ENCODE measurements at regions not wholly inside any gene's neighbourhood (a gene's known extent, or its start where the extent isn't known, plus 50 kb on each side); places are given as distances from the start of the nearest gene placed in this dataset.
"Not testable (repeated sequence)": the region's sequence is repeated elsewhere in the genome, so short reads cannot be mapped to it uniquely, and the experiment has no call there.

- DNase-seq (ENCODE audit: low spot score): no peak
Measured at GRCh38 chr2:124967325-124967724, 942.2 kb downstream of the CNTNAP5 start.

DNA sequence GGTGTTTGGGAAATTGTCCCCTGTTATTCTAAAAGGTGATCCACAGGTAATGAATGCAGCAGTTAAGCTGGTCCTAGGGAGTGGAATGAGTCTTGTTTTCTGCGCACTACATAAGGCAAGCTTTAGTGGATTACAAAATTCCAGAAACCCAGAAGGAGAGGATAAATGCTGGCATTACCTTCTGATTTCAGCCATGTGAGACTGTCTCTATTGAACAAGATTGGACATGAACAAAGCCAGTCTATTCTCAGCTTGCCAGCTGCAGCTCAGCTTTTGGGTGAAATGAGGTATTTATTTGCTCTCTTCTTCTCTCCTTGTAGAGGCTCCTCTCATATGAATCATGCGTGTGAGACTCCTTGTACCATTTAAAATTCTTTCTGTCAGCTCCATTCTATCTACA is 944.9 kb downstream of the CNTNAP5 start:
- DNase-seq (ENCODE audit: low spot score): no peak

GRCh38 chr2:124973396-124973795 is 948.3 kb downstream of the CNTNAP5 start:
- no peak for DNase-seq (ENCODE audit: low spot score)

DNA sequence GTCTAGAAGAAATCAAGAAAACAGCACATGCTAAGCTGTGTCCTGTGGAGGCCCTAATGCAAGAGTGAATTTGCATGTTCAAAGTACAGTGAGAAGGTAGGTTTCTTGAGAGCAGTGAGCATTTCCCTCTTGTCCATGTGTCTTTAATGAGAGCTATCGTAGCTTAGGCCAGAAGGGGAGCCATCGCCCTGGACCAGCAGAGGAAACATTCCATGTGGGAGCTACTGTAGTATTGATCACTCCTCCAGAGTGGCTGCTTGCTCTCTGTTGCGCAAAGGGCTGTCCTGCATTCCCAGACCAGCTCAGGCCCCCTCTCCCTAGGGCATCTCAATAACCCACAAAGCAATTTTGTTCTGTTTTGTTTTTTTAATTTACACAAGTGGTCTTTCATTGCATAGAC is 950.1 kb downstream of the CNTNAP5 start:
- DNase-seq (ENCODE audit: low spot score): no peak

DNA sequence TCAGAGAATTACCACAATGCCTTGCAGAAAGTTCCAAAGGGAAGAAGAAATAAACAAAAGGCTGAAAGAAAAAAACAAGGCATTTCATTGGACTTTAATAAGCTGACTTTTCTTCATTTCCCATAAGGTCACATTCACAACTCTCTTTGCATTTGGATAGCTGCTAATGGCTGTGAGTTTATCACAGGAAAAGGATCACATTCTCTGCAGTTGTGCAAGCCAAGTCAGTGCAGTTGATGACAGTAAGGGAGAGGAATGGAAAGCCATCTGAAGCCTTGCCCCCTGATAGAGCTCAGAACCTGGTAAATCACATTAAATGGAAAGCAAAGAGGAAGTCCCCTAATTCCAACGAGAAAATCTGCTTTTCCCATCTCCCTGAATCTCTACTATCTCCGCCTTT is 950.6 kb downstream of the CNTNAP5 start:
- DNase-seq (ENCODE audit: low spot score): no peak

DNA sequence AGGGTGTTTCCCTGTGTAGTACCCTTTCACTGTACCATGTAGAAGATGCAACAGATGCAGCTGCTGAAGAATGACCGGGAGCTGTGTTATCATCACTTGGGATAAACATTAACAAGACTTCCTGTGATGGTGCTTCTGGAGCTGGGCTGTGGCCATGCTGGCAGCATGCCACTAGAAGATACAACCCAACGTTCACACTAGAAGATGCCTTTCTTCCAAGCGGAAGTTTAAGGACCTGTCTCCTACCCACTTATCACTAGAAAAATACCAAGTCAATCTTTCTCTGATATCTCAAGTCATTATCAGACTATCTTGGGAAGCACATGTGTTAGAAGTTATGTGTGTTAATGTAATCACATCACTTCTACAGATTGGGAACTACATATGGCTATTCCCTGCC is 953.5 kb downstream of the CNTNAP5 start:
- no peak for DNase-seq (ENCODE audit: low spot score)

DNA sequence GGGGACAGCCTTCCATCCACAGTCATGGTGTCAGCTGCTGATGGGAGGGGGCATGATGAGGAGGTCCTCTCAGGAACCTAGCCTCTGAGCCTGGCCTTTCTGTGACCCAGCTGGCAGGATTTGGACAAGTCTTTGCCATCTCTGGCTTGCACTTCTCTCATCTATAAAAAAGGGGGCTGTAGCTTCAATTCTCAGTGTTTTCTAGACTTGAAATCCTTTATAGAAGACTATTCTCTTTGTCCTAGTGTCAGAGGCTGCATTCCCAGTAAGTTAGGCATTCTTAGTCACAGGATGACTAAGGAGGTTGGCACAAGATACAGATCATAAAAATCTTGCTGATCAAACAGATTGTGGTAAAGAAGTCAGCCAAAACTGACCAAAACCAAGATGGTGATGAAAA is 958.5 kb downstream of the CNTNAP5 start:
- no peak for DNase-seq (ENCODE audit: low spot score)

DNA sequence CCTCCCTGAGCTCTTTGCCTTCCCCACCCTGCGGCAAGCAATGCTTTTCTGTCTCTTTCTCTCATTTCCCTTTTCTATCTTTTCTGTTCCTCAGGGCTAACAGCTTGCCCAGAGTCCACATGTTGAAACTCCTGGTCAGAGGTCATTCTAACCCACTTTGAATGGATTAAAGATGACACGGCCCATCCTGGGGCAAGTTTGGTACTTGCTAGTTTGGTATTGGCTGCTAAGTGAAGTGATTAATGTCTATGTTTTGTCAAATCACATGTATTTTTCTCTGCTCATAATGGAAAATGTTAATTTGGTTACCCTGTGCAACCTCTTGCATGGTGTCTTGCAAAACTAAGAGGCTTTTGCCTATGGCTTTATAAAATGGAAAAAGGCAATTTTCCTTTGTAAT is 960.2 kb downstream of the CNTNAP5 start:
- no peak for DNase-seq (ENCODE audit: low spot score)

DNA sequence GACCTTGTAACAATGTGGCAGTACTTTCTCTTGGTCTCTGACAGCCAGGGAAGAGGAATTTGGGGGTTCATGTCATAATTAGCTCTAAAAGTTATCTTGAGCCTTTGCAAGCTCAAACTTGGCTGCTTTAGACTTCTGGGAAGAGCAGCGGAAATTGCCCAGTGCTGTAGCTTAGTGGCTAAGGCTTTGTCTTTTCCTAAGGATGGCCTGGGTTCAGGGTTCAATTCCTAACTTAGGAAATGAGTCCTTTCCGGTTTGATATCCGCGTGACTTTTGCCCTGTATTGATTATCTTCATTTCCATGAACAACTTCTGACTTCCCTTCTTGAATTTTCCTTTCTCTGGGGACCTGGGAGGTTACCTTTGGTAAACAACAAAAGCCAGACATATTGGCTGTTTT is 961.0 kb downstream of the CNTNAP5 start:
- DNase-seq (ENCODE audit: low spot score): no peak

- not testable (repeated sequence) for DNase-seq (ENCODE audit: low spot score)
Measured at GRCh38 chr2:124986870-124987269, 961.8 kb downstream of the CNTNAP5 start.

DNA sequence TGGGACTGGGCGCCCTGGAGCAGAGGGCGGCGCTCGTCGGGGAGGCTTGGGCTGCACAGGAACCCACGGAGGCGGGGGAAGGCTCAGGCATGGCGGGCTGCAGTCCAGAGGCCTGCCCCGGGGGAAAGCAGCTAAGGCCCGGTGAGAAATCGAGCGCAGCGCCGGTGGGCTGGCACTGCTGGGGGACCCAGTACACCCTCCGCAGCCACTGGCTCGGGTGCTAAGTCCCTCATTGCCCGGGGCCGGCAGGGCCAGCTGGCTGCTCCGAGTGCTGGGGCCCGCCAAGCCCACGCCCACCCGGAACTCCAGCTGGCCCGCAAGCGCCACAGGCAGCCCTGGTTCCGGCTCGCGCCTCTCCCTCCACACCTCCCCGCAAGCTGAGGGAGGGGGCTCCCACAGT is 962.3 kb downstream of the CNTNAP5 start:
- not testable (repeated sequence) for DNase-seq (ENCODE audit: low spot score)

GRCh38 chr2:124988111-124988510 is 963.0 kb downstream of the CNTNAP5 start:
- no peak for DNase-seq (ENCODE audit: low spot score)

DNA sequence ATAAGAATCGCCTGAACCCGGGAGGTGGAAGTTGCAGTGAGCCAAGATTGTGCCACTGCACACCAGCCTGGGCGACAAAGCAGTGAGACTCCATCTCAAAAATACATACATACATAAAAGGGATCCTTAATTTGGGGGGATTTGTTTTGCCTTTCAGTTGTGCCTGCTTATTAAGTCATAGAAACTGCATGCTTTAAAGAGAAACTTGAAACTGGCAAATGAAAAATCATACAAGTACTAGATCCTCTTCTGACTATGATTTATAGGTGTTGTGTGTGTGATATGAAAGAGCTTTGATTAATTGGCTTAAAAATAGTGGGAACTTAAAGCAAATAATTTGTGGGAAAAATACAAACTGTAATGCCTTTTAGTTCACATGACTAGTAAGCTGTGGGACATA is 963.7 kb downstream of the CNTNAP5 start:
- DNase-seq (ENCODE audit: low spot score): no peak

DNA sequence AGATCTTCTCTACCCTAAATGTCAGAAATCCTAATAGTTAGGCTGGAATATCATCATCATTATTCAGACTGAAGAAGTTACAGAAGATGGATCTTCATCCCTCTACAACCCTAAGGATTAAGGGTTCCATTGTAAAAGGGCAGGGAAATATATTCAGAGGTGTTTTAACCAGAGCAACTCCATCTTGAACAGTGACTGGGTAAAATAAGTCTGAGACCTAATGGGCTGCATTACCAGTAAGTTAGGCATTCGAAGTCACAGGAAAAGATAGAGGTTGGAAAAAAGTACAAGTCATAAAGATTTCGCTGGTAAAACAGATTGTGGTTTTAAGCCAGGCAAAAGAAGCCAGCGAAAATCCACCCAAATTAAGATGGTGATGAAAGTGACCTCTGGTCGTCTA is 968.7 kb downstream of the CNTNAP5 start:
- no peak for DNase-seq (ENCODE audit: low spot score)

GRCh38 chr2:124995185-124995912 is 970.3 kb downstream of the CNTNAP5 start:
- no peak for DNase-seq (ENCODE audit: low spot score)

GRCh38 chr2:124996406-124996805 is 971.3 kb downstream of the CNTNAP5 start:
- no peak for DNase-seq (ENCODE audit: low spot score)

DNA sequence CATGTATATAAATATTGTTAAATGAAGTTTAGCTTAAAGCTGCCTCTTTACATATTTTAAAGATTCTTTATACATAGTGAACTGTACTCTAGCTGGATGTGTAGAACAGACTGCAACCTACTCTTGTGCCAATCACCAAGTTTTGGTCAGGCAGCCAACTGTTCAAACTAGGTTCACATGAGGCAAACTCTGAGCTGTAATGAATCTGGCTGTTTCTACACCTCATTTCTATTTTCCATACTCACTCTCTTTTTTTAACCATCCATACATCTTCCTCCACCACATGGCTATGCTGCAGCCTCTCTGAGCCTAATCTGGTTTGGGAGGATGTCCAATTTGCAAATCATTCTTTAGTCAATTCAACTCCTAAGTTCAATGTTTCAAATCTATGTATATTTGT is 974.8 kb downstream of the CNTNAP5 start:
- DNase-seq (ENCODE audit: low spot score): no peak

- DNase-seq (ENCODE audit: low spot score): no peak
Measured at GRCh38 chr2:125004106-125004800, 979.2 kb downstream of the CNTNAP5 start.

- DNase-seq (ENCODE audit: low spot score): no peak
Measured at GRCh38 chr2:125006676-125007075, 981.6 kb downstream of the CNTNAP5 start.

GRCh38 chr2:125028721-125029120 is 1003.6 kb downstream of the CNTNAP5 start:
- not testable (repeated sequence) for DNase-seq (ENCODE audit: low spot score)

- DNase-seq (ENCODE audit: low spot score): no peak
Measured at GRCh38 chr2:125033871-125034270, 1008.8 kb downstream of the CNTNAP5 start.

DNA sequence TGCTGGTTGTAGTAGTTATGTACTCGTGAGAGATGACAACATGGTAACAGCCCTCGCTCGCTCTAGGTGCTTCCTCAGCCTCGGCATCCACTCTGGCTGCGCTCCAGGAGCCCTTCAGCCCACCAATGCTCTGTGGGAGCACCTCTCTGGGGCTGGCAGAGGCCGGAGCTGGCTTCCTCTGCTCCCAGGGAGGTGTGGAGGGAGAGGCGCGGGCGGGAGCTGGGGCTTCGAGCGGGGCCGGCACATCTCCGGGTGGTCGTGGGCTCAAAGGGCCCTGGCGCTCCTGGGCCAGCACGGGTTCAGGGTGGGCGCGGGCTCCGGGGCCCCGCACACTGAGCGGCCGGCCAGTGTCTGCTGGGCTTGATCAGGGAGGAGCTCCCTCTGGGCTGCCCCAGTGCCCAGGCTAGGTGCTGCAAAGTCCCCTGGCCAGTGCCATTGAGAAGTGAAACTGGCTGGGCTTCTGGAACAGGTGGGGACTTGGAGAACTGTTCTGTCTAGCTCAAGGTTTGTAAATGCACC is 1012.1 kb downstream of the CNTNAP5 start:
- no peak for DNase-seq (ENCODE audit: low spot score)

DNA sequence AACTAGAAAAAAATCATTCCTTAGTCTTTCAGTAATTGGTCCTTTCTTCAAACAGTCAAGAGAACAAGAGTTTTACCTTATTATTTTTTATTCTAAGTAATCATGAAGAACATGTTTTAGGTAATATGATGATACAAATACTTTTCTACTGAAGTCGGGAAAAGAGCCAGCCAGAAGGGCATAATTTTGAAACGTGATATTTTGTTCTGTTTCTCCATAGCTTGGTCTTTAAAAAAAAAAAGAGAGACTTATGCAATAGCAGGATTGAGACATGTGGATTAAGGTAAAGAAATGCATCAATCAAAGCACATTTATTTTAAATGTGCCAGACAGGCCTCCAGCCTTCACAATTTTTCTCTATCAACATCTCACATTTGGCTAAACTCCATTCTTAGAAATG is 1016.8 kb downstream of the CNTNAP5 start:
- no peak for DNase-seq (ENCODE audit: low spot score)

- DNase-seq (ENCODE audit: low spot score): no peak
Measured at GRCh38 chr2:125042727-125043126, 1017.6 kb downstream of the CNTNAP5 start.

Measured in CD4-positive, alpha-beta T cell treated with Interleukin-6 at 100 ng/mL for 8 hours (primary cell).